ENCODE measurements at regions not wholly inside any gene's neighbourhood (a gene's known extent, or its start where the extent isn't known, plus 50 kb on each side); places are given as distances from the start of the nearest gene placed in this dataset.

- no peak overlapping the region for H4K91ac ChIP-seq (ENCODE audit: low read depth, low read length)
- no peaks in the 10 kb centered on the region for H3K36me3 ChIP-seq (ENCODE audit: control insufficient read depth in 1 of 2, insufficient read depth in 2 of 2, low read length in 2 of 2)
- H3K79me2 ChIP-seq (ENCODE audit: control insufficient read depth, insufficient read depth, low read length, poor library complexity) = no peaks in the 10 kb centered on the region
- no peaks in the 10 kb centered on the region for H3K9me3 ChIP-seq (ENCODE audit: insufficient read depth, low read depth, low read length)
- H3K79me1 ChIP-seq (ENCODE audit: low read length) = peaks cover 4% of the 10 kb centered on the region
- peak overlapping the region; percentile 59 for H2BK5ac ChIP-seq (ENCODE audit: low read depth, low read length, poor library complexity)
- H2BK120ac ChIP-seq (ENCODE audit: insufficient read depth, low read length, poor library complexity) = peak overlapping the region; percentile 77
- no peak overlapping the region for H3K14ac ChIP-seq (ENCODE audit: low read length)
- H2AK5ac ChIP-seq (ENCODE audit: low read length) = no peak overlapping the region
- H3K4ac ChIP-seq (ENCODE audit: low read depth, low read length) = no peak overlapping the region
- peak overlapping the region; percentile 62 for H4K8ac ChIP-seq (ENCODE audit: low read depth, low read length)
- H2AFZ ChIP-seq (ENCODE audit: insufficient read depth, low read length, poor library complexity) = no peak overlapping the region
- H3K27me3 ChIP-seq (ENCODE audit: insufficient read depth, low read length) = no peaks in the 10 kb centered on the region
- H3K4me1 ChIP-seq (ENCODE audit: control insufficient read depth in 1 of 2, insufficient read depth in 2 of 2, low read length in 2 of 2) = peaks cover 0 to 4% of the 10 kb centered on the region in 2 experiments
- H4K12ac ChIP-seq (ENCODE audit: low read depth, low read length) = no peak overlapping the region
- H3K9ac ChIP-seq (ENCODE audit: low read length) = no peak overlapping the region
- H3K23ac ChIP-seq (ENCODE audit: low read length) = no peak overlapping the region
- peak overlapping the region; percentile 65 for H2BK12ac ChIP-seq (ENCODE audit: low read length)
- H3K4me2 ChIP-seq (ENCODE audit: low read length) = no peak overlapping the region
- DNase-seq = no peak
- H3K27ac ChIP-seq (ENCODE audit: low read depth, low read length) = peak overlapping the region; percentile 64
- no peak overlapping the region for H3K4me3 ChIP-seq (ENCODE audit: low read depth, low read length)
- no peak overlapping the region for H3K18ac ChIP-seq (ENCODE audit: low read length)
- WGBS (ENCODE audit: extremely low coverage, insufficient coverage, insufficient read length) = no CpG with 5 or more reads among the region's 3 CpGs
These were observed 167.0 kb upstream of the MYLIP start for GRCh38 chr6:15961635-15962448.

GRCh38 chr6:15960740-15961634 is 167.9 kb upstream of the MYLIP start:
- no peak overlapping the region for H3K18ac ChIP-seq (ENCODE audit: low read length)
- no peak overlapping the region for H3K4ac ChIP-seq (ENCODE audit: low read depth, low read length)
- no peak overlapping the region for H2BK12ac ChIP-seq (ENCODE audit: low read length)
- no peak overlapping the region for H2BK5ac ChIP-seq (ENCODE audit: low read depth, low read length, poor library complexity)
- DNase-seq = no peak
- H3K23ac ChIP-seq (ENCODE audit: low read length) = no peak overlapping the region
- no peak overlapping the region for H2AK5ac ChIP-seq (ENCODE audit: low read length)
- H3K9me3 ChIP-seq (ENCODE audit: insufficient read depth, low read depth, low read length) = peaks cover 3% of the 10 kb centered on the region
- H3K9ac ChIP-seq (ENCODE audit: low read length) = no peak overlapping the region
- H2BK120ac ChIP-seq (ENCODE audit: insufficient read depth, low read length, poor library complexity) = no peak overlapping the region
- H3K27me3 ChIP-seq (ENCODE audit: insufficient read depth, low read length) = no peaks in the 10 kb centered on the region
- H2AFZ ChIP-seq (ENCODE audit: insufficient read depth, low read length, poor library complexity) = no peak overlapping the region
- no peak overlapping the region for H4K8ac ChIP-seq (ENCODE audit: low read depth, low read length)
- peaks cover 0 to 4% of the 10 kb centered on the region in 2 experiments for H3K4me1 ChIP-seq (ENCODE audit: control insufficient read depth in 1 of 2, insufficient read depth in 2 of 2, low read length in 2 of 2)
- no CpG with 5 or more reads among the region's 7 CpGs for WGBS (ENCODE audit: extremely low coverage, insufficient coverage, insufficient read length)
- H3K36me3 ChIP-seq (ENCODE audit: control insufficient read depth in 1 of 2, insufficient read depth in 2 of 2, low read length in 2 of 2) = no peaks in the 10 kb centered on the region
- H3K4me3 ChIP-seq (ENCODE audit: low read depth, low read length) = no peak overlapping the region
- peaks cover 4% of the 10 kb centered on the region for H3K79me1 ChIP-seq (ENCODE audit: low read length)
- no peak overlapping the region for H3K4me2 ChIP-seq (ENCODE audit: low read length)
- H3K27ac ChIP-seq (ENCODE audit: low read depth, low read length) = no peak overlapping the region
- H4K91ac ChIP-seq (ENCODE audit: low read depth, low read length) = no peak overlapping the region
- H3K79me2 ChIP-seq (ENCODE audit: control insufficient read depth, insufficient read depth, low read length, poor library complexity) = no peaks in the 10 kb centered on the region
- no peak overlapping the region for H3K14ac ChIP-seq (ENCODE audit: low read length)
- H4K12ac ChIP-seq (ENCODE audit: low read depth, low read length) = no peak overlapping the region

GRCh38 chr6:15957655-15958169 is 171.2 kb upstream of the MYLIP start:
- no peak overlapping the region for H3K23ac ChIP-seq (ENCODE audit: low read length)
- no peak overlapping the region for H3K9ac ChIP-seq (ENCODE audit: low read length)
- H3K79me2 ChIP-seq (ENCODE audit: control insufficient read depth, insufficient read depth, low read length, poor library complexity) = no peaks in the 10 kb centered on the region
- H2AFZ ChIP-seq (ENCODE audit: insufficient read depth, low read length, poor library complexity) = no peak overlapping the region
- no peak overlapping the region for H2AK5ac ChIP-seq (ENCODE audit: low read length)
- DNase-seq = no peak
- no peak overlapping the region for H3K4me2 ChIP-seq (ENCODE audit: low read length)
- H4K8ac ChIP-seq (ENCODE audit: low read depth, low read length) = no peak overlapping the region
- no peak overlapping the region for H3K27ac ChIP-seq (ENCODE audit: low read depth, low read length)
- no peak overlapping the region for H2BK12ac ChIP-seq (ENCODE audit: low read length)
- H3K79me1 ChIP-seq (ENCODE audit: low read length) = peaks cover 4% of the 10 kb centered on the region
- H2BK5ac ChIP-seq (ENCODE audit: low read depth, low read length, poor library complexity) = no peak overlapping the region
- H4K12ac ChIP-seq (ENCODE audit: low read depth, low read length) = no peak overlapping the region
- peaks cover under 1 to 12% of the 10 kb centered on the region in 2 experiments for H3K4me1 ChIP-seq (ENCODE audit: control insufficient read depth in 1 of 2, insufficient read depth in 2 of 2, low read length in 2 of 2)
- no peak overlapping the region for H3K18ac ChIP-seq (ENCODE audit: low read length)
- no peak overlapping the region for H3K4me3 ChIP-seq (ENCODE audit: low read depth, low read length)
- no peak overlapping the region for H2BK120ac ChIP-seq (ENCODE audit: insufficient read depth, low read length, poor library complexity)
- H3K27me3 ChIP-seq (ENCODE audit: insufficient read depth, low read length) = no peaks in the 10 kb centered on the region
- no peak overlapping the region for H3K4ac ChIP-seq (ENCODE audit: low read depth, low read length)
- H3K36me3 ChIP-seq (ENCODE audit: control insufficient read depth in 1 of 2, insufficient read depth in 2 of 2, low read length in 2 of 2) = no peaks in the 10 kb centered on the region
- H3K14ac ChIP-seq (ENCODE audit: low read length) = no peak overlapping the region
- no peak overlapping the region for H4K91ac ChIP-seq (ENCODE audit: low read depth, low read length)
- peaks cover 3% of the 10 kb centered on the region for H3K9me3 ChIP-seq (ENCODE audit: insufficient read depth, low read depth, low read length)
- no CpG with 5 or more reads among the region's 2 CpGs for WGBS (ENCODE audit: extremely low coverage, insufficient coverage, insufficient read length)

GRCh38 chr6:15956205-15957106 is 172.4 kb upstream of the MYLIP start:
- H4K91ac ChIP-seq (ENCODE audit: low read depth, low read length) = no peak overlapping the region
- no peak overlapping the region for H2AK5ac ChIP-seq (ENCODE audit: low read length)
- H3K4ac ChIP-seq (ENCODE audit: low read depth, low read length) = no peak overlapping the region
- no peak overlapping the region for H3K27ac ChIP-seq (ENCODE audit: low read depth, low read length)
- H3K4me3 ChIP-seq (ENCODE audit: low read depth, low read length) = no peak overlapping the region
- H2BK5ac ChIP-seq (ENCODE audit: low read depth, low read length, poor library complexity) = no peak overlapping the region
- peak overlapping the region; percentile 48 for H2BK12ac ChIP-seq (ENCODE audit: low read length)
- H3K14ac ChIP-seq (ENCODE audit: low read length) = no peak overlapping the region
- peaks cover 3% of the 10 kb centered on the region for H3K9me3 ChIP-seq (ENCODE audit: insufficient read depth, low read depth, low read length)
- no peaks in the 10 kb centered on the region for H3K27me3 ChIP-seq (ENCODE audit: insufficient read depth, low read length)
- H2BK120ac ChIP-seq (ENCODE audit: insufficient read depth, low read length, poor library complexity) = no peak overlapping the region
- DNase-seq = no peak
- H3K18ac ChIP-seq (ENCODE audit: low read length) = no peak overlapping the region
- WGBS (ENCODE audit: extremely low coverage, insufficient coverage, insufficient read length) = no CpG with 5 or more reads among the region's 14 CpGs
- no peak overlapping the region for H3K4me2 ChIP-seq (ENCODE audit: low read length)
- H4K12ac ChIP-seq (ENCODE audit: low read depth, low read length) = no peak overlapping the region
- H3K4me1 ChIP-seq (ENCODE audit: control insufficient read depth in 1 of 2, insufficient read depth in 2 of 2, low read length in 2 of 2) = peaks cover 3 to 8% of the 10 kb centered on the region in 2 experiments
- H3K9ac ChIP-seq (ENCODE audit: low read length) = no peak overlapping the region
- H3K79me1 ChIP-seq (ENCODE audit: low read length) = no peaks in the 10 kb centered on the region
- H3K79me2 ChIP-seq (ENCODE audit: control insufficient read depth, insufficient read depth, low read length, poor library complexity) = no peaks in the 10 kb centered on the region
- H3K23ac ChIP-seq (ENCODE audit: low read length) = no peak overlapping the region
- H2AFZ ChIP-seq (ENCODE audit: insufficient read depth, low read length, poor library complexity) = no peak overlapping the region
- H4K8ac ChIP-seq (ENCODE audit: low read depth, low read length) = no peak overlapping the region
- H3K36me3 ChIP-seq (ENCODE audit: control insufficient read depth in 1 of 2, insufficient read depth in 2 of 2, low read length in 2 of 2) = no peaks in the 10 kb centered on the region
